ENCODE measurements at regions not wholly inside any gene's neighbourhood (a gene's known extent, or its start where the extent isn't known, plus 50 kb on each side); places are given as distances from the start of the nearest gene placed in this dataset.

DNA sequence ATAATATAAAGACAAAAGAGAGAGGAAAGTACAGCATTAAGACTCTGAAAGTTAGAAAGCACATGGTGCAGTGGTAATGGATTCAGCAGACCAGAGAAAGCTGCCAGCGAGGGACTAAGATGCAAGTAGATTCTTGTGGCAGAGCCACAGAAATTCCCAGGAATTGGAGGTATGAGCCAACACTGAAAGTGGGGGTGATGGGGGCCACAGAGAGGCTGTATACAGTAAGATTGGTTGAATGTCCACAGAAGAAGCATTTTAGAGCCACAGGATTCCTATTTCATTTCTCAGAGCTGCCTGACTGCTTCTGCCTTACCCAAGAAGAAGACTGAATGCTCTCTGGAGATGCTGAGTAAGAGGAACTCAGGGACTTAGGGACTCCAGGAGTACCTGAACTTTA lies 295.0 kb downstream of the LMO7 start:
- TF ChIP-seq EP300 (IDR thresholded peaks at IDR 0.05) (no peak), POLR2A (IDR thresholded peaks at IDR 0.05) (no peak), POLR2AphosphoS5 (IDR thresholded peaks at IDR 0.05) (no peak)
- TF ChIP-seq, protein P1, sequence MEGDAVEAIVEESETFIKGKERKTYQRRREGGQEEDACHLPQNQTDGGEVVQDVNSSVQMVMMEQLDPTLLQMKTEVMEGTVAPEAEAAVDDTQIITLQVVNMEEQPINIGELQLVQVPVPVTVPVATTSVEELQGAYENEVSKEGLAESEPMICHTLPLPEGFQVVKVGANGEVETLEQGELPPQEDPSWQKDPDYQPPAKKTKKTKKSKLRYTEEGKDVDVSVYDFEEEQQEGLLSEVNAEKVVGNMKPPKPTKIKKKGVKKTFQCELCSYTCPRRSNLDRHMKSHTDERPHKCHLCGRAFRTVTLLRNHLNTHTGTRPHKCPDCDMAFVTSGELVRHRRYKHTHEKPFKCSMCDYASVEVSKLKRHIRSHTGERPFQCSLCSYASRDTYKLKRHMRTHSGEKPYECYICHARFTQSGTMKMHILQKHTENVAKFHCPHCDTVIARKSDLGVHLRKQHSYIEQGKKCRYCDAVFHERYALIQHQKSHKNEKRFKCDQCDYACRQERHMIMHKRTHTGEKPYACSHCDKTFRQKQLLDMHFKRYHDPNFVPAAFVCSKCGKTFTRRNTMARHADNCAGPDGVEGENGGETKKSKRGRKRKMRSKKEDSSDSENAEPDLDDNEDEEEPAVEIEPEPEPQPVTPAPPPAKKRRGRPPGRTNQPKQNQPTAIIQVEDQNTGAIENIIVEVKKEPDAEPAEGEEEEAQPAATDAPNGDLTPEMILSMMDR (IDR thresholded peaks at IDR 0.05), result no peak
